Stimulated activated CD4-positive, alpha-beta T cell treated with anti-CD3 and anti-CD28 coated beads, Interleukin-12 subunit alpha, Interleukin-12 subunit beta, amount 100 ng/mL, for 48 hours (primary cell): ENCODE measurements at regions not wholly inside any gene's neighbourhood (a gene's known extent, or its start where the extent isn't known, plus 50 kb on each side); places are given as distances from the start of the nearest gene placed in this dataset.
"Not testable (repeated sequence)": the region's sequence is repeated elsewhere in the genome, so short reads cannot be mapped to it uniquely, and the experiment has no call there.

ENCODE experiments used
- DNase-seq, 3 donors: peaks; one replicate each; pipeline ENCODE4 v3.0.0-alpha.2; 2020; ENCODE audit warnings: low read depth in 2 of 3, low spot score in 1 of 3

DNA sequence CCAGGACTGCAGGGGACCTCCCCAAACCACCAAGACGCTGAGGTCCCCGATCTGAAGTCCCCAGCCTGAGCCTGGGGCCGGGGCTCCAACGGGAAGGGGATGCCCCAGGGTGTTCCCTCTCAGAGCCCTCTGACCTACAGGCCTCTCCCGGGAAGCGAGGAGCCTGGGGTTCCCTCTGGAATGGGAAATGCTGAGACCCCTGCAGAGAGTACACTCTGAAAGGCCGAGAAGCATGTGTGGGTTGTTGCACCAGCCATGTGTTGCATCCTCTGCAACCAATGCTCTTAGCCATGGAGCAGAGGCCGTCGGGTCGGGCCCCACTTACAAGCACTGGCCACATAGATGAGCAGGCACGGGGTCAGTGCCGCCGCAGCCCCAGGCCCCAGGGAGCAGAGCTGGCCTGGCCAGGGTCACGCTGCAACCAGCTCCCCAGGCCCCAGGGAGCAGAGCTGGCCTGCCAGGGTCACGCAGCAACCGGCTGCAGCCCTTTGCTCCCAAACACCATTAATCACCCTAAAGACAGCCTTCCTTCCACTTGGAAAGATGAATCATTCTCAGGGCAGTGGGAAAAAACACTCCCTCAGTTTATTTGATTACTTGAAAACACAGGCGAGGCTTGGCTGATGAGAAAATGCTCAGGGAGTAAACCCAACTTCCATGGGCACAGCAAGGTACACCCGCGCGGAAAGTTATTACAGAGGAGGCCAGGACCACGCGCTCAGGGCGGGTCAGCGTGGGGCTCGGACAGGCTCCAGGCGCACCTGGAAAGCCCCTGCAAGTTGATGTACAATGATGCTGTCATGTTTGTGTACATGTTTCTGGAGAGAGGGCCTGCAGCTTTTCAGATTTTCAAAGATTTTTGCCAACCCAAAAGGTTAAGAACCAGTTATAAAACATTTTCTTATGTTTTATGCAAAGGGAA, 78.0 kb upstream of the AFDN start:
- no peak for DNase-seq

DNA sequence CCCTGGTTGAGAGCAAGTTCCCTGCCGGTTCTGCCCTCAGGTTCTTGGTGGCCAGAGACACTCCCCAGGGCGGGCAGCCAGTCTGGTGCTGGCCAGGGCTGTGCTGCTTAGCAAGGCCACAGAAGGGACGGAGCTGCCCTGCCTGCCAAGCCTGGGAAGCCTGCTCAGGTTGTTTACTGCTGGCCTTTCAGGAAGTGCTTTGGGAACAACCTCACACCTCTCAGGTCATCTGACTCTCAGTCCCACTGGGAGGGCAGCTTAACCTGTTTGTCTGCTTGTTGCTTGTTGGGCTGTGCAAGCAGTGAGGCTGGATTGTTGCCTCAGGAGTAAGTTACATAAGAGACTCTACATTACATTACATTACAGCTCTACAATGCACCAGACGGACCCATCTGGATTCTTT, 75.8 kb upstream of the AFDN start:
- no peak for DNase-seq

DNA sequence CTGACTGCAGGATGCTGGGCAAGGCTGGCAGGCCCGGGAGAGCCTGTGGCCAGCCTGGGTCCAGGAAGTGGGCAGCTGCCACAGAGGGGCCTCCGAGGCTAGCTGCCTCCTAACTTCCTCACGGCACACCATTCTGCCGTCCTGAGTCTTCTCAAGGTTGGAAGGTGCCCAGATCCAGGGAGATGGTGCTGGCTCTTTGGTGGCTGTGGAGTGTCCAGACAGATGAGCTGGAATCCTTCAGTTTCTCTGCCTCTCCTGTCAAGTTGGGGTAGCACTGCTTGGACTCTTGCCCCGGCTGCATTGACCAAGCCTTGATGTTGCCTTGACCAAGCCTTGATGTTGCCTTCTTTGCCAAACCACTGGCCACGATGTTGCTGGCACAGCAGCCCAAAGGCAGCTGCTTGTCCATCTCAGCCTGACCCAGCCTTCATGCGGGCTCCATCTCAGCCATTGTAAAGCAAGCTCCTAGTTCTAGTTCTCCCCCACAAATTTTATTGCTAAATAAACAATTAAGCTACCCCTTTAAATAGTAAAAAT, 75.1 kb upstream of the AFDN start:
- no peak for DNase-seq

DNA sequence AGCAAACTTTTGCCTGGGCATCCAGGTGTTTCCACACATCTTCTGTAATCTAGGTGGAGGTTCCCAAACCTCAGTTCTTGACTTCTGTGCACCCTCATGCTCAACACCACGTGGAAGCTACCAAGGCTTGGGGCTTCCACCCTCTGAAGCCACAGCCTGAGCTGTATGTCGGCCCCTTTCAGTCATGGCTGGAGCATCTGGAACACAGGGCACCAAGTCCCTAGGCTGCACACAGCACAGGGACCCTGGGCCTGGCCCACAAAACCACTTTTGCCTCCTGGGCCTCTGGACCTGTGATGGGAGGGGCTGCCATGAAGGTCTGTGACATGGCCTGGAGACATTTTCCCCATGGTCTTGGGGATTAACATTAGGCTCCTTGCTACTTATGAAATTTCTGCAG, 73.4 kb upstream of the AFDN start:
- not testable (repeated sequence) for DNase-seq

DNA sequence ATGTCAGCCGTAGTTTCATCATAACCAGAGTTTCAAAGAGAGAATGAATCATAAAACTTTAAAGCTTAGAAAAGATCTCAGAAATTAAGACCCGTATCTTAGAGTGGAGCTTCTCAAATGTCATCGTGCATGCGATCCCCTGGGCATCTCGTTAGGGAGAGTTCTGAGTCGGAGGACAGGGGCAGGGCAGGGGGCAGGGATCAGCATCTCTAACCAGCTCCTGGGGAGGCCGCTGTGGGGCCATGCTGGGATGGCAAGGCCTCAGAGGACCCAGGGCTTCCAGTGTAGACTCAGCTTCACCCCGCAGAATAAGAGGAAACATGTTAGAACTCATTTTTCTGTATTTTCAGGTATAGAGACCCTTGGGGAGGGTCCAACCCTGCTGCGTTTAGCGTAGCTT, 72.0 kb upstream of the AFDN start:
- DNase-seq: no peak

DNA sequence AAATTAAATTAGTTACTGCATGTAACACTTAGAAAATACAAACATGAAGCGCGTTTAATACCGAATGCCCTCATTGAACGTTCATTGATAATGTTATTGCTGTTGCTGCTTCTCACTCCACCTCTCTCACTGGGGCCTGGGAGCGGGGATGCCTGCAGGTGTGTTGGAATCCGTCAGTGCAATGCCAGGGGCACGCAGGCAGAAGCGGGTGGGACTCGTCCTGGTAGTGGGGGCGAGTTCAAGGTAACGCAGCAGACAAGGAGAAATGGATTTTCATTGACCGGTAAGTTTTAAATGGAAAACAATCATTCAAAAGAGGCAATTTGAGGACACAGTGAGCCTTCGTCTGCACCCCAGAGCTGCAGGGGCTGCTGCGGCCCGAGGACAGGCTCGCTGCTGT, 71.2 kb upstream of the AFDN start:
- DNase-seq: no peak

DNA sequence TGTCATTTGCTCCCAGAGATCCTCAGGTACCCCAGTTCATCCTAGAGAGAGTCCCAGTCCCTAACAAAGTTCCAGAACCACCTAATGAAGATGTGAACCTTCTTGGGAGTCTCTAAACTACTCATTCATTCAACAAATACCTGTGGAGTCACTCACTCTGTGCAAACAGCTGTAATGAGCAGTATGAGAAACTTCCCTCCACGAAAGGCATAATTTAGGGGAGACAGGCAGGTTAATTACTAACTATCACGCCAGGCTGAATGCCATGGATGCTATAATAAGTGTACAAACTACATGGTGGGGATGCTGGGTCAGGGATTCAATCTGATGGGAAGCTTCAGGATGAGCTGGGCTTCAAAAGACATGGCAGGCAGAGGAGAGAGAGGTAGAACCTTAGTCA, 70.1 kb upstream of the AFDN start:
- DNase-seq: no peak

DNA sequence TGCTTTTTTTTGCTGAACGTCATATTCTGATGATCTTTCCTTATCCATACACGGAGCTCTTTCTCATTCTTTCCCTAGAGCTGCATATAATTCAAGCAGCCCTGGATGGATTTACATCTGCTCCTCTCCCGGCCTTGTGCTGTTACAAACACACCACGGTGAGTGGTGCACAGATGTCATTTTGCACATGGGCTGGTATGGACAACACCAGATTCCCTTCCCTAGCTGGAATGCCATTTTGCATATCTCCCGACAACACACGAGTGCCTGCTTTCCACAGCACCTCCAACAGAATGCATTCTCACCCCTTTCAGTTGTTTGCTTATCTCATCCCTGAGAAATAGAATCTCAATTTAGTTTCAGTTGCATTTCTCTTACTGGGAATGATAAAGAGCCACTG, 69.5 kb upstream of the AFDN start:
- DNase-seq: no peak

DNA sequence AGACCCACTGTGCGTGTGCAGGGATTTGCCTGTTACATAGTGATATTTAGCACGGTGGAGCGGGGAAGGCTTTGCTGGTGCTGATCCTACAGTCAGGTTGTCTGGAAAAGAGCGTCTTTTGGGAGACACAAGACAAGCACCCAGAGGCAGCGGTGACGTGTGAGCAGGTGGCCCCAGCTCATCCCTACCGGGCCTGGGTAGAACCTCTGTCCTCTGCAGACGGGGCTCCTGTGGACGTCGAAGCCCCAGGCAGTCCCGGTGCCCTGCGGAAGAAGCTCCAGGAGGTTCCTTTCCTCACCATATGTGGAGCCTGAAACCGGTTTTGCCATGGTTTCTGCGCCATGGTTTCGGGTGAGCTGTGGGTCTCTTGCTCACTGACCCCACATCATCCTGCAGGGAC, 68.9 kb upstream of the AFDN start:
- DNase-seq: no peak

DNA sequence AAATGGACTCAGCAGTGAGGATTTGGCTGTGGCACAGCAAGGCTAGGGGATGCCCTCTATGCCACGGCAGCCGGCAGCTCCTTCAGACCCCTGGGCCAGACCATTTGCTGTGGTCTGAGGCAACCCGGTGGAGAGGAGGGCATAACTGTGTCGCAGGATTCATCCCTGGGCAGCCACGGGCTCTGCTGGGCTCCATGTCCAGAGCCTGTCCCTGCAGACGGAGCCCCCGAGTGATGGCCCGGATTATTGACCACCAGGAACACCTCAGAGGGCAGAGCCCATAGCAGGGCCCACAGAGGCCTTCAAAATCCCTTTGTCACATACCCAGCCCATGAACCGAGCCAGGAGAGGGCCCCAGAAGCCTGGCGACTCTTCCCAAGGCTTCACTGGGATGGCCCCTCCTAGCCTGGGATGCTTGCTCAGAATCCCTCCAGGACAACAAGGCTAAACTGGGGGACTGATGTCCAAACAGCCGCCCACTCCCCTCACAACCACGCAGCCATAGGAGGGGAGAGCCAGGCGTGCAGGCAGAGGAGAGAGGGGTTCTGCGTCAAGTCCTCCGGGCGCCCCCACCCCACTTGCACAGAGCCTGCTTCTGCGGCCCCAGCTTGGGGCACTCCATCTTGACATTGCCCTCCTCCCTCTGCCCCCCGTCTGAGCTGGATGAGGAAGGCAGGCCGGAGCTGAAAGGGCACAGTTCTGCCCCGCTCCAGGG, 68.2 kb upstream of the AFDN start:
- no peak for DNase-seq

DNA sequence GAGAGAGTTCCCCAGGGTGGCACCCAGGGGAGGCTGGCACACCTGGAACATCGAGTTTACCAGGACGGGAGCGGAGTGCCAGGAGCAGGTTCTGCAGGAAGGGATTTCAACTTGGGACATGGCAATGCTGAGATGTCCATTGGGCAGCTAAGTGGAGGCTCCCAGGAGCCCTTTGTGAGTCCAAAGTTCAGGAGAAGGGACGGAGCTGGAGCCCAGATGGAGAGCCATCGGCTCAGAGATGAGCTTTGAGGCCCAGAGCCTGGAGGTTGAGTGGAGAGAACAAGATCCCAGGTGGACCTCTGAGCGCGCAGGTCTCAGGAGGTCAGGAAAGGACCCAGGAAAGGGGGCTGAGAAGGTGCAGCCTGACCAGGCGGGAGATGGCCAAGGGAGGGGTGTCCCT, 67.5 kb upstream of the AFDN start:
- DNase-seq: no peak

DNA sequence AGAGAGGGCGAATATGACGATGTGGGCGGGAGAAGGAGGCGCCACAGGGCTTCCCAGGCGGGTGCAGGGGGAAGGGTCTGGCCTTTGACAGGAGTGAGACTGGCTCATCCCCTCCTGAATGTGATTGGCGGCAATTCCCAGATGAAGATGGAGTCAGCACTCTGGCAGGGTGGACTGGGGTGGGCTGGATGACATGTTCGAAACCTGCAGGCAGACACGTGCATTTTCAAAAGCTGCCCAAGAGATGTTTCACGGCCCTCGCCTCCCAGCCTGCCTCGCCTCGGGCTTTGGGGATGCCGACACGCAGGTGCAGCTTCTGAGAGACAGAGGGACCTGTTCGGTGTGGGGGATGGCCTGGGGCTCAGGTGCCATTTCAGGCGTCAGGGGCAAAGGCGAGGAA, 66.8 kb upstream of the AFDN start:
- no peak for DNase-seq

DNA sequence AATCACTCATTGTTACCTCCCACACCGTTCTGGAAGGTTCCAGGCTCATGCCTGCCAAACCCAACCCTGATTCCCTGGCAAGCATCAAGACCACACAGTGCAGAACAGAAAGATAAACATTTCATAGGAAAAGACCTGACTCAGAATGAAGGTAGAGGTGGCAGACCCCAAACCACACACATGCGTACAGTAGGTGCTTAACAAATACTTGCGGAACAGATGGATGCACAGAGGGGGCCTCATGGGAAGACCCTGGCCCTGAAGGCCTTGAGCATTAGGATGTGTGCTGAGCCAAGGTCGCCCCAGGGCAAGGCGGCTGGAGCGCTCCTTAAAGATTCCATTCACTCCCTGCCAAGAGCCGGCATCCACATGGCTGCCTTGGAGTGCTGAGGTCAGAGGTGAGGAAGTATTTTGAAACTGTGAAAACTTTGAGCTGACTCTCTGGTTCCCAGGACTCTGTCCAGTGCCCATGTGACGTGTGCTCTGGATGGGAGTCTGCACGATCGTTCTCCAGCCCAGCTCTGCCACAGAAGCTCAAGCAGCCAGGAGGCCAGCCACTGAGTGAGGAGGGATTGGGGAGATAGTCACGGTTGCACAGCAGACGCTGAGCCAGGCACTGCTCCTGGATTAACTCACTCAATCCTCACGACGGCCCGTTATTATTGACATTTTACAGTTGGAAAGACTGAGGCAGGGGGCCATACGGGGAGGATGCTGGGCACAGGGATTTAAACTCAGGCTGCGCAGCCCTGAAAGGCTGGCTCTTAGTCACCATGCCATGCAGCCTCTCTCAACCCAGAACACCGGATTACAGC, 65.5 kb upstream of the AFDN start:
- DNase-seq: no peak

DNA sequence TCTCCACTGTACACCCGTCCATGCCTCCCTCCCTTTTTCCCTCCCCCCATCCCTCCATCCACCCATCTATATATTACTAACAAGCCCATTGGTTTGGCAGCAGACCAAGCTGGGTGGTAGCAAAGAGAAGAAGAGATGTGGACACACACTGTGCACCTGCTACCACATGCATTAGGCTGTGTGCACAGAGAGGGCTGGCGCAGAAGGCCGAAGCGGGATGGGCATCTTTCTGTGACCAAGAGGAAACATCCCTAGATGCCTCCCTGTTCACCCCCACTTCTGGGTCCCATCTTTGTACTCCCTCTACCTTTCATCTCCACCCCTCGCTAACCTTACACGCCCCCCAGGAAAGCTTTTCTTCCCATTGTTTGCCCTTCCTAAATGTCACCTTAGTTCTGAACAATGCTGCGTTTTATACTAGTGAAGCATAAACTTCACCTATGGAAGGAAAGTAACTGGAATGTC, 64.9 kb upstream of the AFDN start:
- no peak for DNase-seq

DNA sequence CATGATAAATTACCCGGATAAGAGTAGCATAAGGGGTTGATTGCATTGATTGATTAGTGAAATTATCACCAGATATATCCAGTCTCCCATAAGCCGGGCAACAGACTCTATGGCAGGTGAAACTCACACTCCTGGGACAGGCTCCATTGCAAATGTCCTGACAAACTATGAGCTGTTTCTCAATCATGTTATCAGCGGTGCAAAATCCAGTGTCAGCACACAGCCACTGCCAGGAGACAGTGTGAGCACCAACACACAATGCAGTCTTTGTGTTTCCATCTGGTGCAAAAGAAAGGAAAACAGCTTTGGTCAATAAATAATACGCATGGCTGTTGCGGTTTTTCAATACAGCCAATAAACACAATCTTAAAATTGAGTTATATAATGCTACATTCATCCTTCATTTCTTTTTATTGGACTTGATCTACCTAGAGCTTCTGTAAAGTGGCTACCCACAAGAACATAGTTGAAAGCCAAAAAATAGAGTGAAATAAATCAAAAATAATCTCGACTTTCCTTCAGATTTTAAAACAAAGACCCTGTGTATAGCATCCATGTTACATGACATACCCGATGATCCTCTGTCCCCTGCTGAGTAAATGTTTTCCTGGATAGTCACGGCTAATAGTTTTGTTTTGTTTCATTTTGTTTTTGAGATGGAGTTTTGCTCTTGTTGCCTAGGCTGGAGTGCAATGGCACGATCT, 64.3 kb upstream of the AFDN start:
- DNase-seq: no peak

DNA sequence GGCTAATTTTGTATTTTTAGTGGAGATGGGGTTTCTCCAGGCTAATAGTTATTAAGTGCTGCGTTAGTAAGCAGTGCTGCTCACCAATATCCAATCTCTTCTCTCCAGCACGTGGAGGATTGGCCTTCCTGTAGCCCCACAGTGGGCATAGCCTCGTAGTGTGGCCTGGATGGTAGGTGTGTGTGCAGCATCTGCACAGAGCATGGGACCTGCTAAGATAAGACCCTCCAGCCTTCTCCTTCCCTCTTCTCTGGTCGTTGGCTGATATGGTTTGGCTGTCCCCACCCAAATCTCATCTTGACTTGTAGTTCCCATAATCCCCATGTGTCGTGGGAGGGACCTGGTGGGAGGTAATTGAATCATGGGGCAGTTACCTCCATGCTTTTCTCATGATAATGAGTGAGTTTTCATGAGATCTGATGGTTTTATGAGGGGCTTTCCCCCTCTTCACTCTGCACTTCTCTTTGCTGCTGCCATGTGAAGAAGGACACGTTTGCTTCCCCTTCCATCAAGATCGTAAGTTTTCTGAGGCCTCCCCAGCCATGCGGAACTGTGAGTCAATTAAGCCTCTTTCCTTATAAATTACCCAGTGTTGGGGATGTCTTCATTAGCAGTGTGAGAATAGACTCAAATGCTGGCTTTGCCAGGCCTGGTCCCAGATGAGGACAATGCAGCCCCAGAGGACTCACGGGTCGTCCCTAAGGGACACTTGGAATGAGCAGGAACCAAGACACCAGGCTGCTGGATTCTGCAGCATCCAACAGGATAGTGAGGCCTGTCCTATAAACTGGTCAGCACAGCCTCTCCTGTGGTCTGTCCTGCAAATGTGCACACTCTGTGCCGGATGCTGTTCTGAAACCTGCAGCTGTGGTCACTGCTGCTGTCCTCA, 63.4 kb upstream of the AFDN start:
- DNase-seq: no peak

DNA sequence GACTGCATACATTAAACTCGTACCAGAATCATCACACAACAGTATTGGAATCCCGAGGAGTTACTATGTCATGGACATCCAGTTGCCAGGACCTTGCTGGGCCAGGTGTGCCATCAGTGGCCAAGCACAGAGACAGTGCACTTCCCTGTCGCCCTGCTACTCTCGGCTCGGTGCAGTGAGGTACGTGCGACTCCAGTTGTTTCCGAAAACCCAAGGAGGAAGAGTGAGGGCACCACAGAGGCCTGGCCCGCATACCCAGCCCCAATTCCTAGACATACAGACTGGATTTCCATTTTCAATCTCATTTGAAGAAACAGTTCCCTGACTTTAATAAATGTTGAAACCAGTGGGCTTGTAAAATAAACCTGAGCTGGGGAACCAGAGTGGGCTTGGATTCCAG, 62.5 kb upstream of the AFDN start:
- DNase-seq: no peak

DNA sequence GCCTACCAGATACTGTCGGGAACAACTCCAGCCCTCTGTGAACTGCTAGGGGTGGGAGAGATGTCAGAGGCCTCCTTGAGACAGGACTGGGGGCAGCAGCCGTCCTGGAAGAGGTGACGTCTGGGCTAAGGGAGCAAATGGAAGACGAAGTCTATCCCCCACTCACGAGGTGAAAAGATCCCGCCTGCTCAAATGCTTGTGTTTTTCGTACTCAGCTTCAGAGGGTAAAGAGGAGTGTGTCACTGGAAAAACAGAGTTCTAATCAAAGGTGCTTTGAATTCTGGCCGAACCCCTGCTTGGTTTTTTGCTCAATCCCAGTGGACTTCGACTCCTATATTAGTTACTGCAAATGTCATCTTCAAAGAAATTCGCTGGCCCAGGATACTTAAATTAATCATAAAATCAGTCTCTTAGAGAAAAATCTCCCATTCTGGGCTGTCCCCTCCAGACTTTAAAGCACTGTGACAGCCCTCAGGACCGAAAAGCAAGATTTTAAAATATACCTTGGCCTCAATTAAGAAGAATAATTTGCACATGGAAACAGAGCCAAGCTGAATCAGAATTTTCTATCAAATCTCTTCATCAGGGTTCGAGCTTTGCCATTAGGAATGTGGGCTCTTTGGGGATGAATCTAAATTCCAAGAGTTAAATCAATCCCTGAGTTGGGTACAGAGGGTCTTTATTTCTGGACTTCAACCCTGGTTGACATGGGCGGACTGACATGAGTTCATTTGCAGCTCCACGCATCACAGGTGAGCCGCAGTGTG, 61.8 kb upstream of the AFDN start:
- no peak for DNase-seq
